Fibroblast of the aortic adventitia (primary cell): ENCODE measurements at regions not wholly inside any gene's neighbourhood (a gene's known extent, or its start where the extent isn't known, plus 50 kb on each side); places are given as distances from the start of the nearest gene placed in this dataset.
A peak's percentile ranks its signal among the peaks of the same experiment; 100 is the strongest.

Experiments
- DNase-seq: peaks from one replicate; pipeline ENCODE4 v3.0.0-alpha.2; 2010; ENCODE audit warnings: low read depth
- H3K4me3 ChIP-seq: 2 replicates; pipeline ENCODE4 v1.5.1; 2011; ENCODE audit warnings: low read depth, mild to moderate bottlenecking, control low read depth, low read length, moderate library complexity
- CTCF ChIP-seq: IDR thresholded peaks from 2 replicates; pipeline ENCODE4 v1.5.1; 2011; ENCODE audit warnings: mild to moderate bottlenecking, low read length, control low read depth, inconsistent platforms; ENCODE audit not compliant: insufficient read depth

GRCh38 chr6:66429210-66429609 is 722.2 kb upstream of the EYS start:
- DNase-seq: peak; percentile 0
- no peak overlapping the region for H3K4me3 ChIP-seq
- no peak for TF ChIP-seq CTCF

- no peak for TF ChIP-seq CTCF
- DNase-seq: no peak
- no peak overlapping the region for H3K4me3 ChIP-seq
These were observed 716.0 kb upstream of the EYS start for GRCh38 chr6:66423047-66423446.

GRCh38 chr6:66421570-66421969 is 714.5 kb upstream of the EYS start:
- TF ChIP-seq CTCF: no peak
- H3K4me3 ChIP-seq: no peak overlapping the region
- no peak for DNase-seq

- DNase-seq: no peak
- no peak for TF ChIP-seq CTCF
- H3K4me3 ChIP-seq: no peak overlapping the region
These were observed 711.9 kb upstream of the EYS start for GRCh38 chr6:66418906-66419305.

- TF ChIP-seq CTCF: no peak
- no peak for DNase-seq
- no peak overlapping the region for H3K4me3 ChIP-seq
These were observed 696.9 kb upstream of the EYS start for GRCh38 chr6:66403966-66404365.

GRCh38 chr6:66402873-66403272 is 695.8 kb upstream of the EYS start:
- no peak for DNase-seq
- TF ChIP-seq CTCF: no peak
- H3K4me3 ChIP-seq: no peak overlapping the region

- TF ChIP-seq CTCF: no peak
- no peak overlapping the region for H3K4me3 ChIP-seq
- DNase-seq: no peak
These were observed 689.5 kb upstream of the EYS start for GRCh38 chr6:66396549-66396948.
